Epithelial cell of esophagus (primary cell): ENCODE measurements at regions not wholly inside any gene's neighbourhood (a gene's known extent, or its start where the extent isn't known, plus 50 kb on each side); places are given as distances from the start of the nearest gene placed in this dataset.

Experiments used
- DNase-seq: peaks from one replicate; pipeline ENCODE4 v3.0.0; 2010; ENCODE audit warnings: low read depth
- H3K4me3 ChIP-seq: 2 replicates; pipeline ENCODE4 v1.5.1; 2011; ENCODE audit warnings: mild to moderate bottlenecking, low read length, control low read depth
- TF ChIP-seq, protein P1 (sequence below): IDR thresholded peaks from 2 replicates; pipeline ENCODE4 v1.5.1; 2011; ENCODE audit warnings: low read depth, mild to moderate bottlenecking, low read length, control low read depth, inconsistent platforms; ENCODE audit not compliant: insufficient read depth; ENCODE audit errors: missing control alignments

GRCh38 chr4:175946472-175947116 is 119.0 kb upstream of the WDR17 start:
- no peak overlapping the region for H3K4me3 ChIP-seq
- DNase-seq: no peak
- TF ChIP-seq, protein P1, sequence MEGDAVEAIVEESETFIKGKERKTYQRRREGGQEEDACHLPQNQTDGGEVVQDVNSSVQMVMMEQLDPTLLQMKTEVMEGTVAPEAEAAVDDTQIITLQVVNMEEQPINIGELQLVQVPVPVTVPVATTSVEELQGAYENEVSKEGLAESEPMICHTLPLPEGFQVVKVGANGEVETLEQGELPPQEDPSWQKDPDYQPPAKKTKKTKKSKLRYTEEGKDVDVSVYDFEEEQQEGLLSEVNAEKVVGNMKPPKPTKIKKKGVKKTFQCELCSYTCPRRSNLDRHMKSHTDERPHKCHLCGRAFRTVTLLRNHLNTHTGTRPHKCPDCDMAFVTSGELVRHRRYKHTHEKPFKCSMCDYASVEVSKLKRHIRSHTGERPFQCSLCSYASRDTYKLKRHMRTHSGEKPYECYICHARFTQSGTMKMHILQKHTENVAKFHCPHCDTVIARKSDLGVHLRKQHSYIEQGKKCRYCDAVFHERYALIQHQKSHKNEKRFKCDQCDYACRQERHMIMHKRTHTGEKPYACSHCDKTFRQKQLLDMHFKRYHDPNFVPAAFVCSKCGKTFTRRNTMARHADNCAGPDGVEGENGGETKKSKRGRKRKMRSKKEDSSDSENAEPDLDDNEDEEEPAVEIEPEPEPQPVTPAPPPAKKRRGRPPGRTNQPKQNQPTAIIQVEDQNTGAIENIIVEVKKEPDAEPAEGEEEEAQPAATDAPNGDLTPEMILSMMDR: no peak

DNA sequence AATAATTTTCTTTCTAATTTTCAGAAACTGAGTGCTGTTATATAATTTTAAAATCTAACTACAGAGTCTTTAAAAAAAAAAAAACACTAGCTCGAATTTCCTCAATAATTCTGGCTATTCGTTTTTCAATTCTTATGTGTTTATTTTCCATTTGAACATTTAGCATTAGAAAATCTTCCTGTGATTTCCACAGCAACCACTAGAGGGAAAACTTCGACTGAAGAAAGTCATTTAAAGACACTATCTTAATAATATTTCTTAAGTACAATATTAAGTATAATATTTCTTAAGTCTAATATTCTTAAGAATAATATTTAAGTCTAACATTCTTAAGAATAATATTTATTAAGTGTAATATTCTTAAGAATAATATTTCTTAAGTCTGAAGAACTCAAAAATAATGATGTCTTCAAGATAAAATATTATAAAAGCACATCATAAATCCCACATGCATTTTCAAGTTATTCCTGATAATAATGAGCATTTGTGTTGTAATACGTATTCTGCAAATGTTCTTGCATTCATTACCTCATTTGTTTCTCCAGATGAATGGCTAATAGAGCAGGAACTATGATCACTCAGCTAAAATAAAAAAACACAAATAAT is 118.4 kb upstream of the WDR17 start:
- peak; percentile 45 for DNase-seq
- H3K4me3 ChIP-seq: no peak overlapping the region

DNA sequence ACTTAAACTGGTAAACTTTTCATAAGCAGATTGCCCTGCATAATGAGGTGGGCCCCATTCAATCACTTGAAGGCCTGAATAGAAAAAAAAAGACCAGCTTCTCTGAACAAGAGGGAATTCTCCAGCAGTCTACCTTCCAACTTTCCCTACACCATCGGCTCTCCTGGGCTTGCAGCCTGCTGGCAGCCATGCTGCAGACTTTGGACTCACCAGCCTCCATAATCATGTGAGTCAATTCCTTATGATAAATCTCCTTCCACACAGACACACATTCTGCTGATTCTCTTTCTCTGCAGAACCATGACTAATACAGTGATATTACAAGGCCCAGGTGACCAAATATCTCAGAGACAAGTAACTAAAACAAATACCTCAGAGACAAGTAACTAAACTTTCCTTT is 113.8 kb upstream of the WDR17 start:
- DNase-seq: peak; percentile 74
- TF ChIP-seq, protein P1: no peak
- no peak overlapping the region for H3K4me3 ChIP-seq

More for the DNA sequence above, 118.4 kb upstream of the WDR17 start:
- TF ChIP-seq, protein P1: peak; percentile 58

DNA sequence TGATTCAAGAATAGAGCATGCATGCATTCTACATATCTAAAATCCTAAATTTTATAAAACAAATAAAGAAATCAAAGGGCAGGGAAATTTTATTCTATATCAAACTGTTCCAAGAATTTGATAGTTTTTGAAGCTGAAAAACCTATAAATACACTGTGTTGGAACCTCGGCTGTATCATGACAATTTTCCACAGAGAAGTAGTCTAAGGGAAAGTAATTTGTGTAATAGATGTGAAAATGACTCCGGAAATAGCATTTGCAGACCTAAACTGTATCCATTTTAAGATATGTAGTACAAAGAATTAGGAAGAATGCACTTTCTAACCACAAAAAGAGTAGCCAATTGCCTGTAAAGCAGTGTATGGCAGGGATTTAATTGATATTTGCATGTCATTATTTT is 112.5 kb upstream of the WDR17 start:
- TF ChIP-seq, protein P1: no peak
- no peak for DNase-seq
- no peak overlapping the region for H3K4me3 ChIP-seq

DNA sequence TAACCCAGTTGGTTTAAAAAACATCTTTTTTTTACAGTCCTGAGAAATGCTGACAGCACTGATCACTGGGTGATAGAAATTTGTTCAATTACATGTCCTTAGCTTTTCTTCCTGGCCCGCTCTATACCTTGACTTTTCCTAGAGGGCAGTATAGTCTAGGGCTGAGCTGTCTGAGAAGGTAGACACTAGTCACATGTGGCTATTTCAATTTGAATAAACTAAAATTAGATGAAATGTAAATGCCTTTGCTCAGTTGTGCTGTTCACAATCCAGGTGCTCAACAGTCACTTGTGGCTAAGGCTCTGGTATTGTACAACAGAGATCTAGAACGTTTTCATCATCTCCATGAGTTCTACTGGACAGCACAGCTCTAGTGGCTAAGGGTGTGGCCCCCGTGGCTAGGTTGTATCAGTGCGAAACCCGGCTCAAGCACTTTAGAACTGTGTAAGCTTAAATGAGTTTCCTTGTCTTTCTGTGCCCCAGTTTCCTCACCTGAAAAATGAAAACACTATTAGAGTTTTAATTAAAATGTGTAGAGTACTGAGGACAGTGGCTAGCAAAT is 111.6 kb upstream of the WDR17 start:
- H3K4me3 ChIP-seq: no peak overlapping the region
- TF ChIP-seq, protein P1: peak; percentile 24
- peak; percentile 11 for DNase-seq

DNA sequence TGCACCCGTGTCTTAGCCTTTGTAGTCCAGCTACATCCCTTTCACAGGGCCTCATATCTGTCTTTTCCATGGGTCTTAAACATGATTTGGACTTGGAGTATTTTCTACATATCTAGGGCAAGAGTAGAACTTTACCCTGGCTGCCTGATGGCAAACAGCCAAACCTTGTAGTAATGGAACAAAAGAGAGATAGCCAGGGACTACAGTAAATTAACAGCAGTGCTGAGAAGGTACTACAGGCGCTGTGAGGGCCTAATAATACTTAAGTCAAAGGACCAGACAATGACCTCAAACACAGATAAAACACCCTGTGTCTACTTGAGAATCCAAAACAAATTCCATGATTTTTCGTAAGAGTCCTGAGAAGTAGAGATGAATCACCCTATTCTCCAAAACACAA is 111.0 kb upstream of the WDR17 start:
- H3K4me3 ChIP-seq: no peak overlapping the region
- DNase-seq: no peak
- TF ChIP-seq, protein P1: no peak

- DNase-seq: no peak
These were observed 104.0 kb upstream of the WDR17 start for GRCh38 chr4:175961604-175962003.

More at GRCh38 chr4:175961604-175962003, 104.0 kb upstream of the WDR17 start:
- no peak overlapping the region for H3K4me3 ChIP-seq
- TF ChIP-seq, protein P1: no peak
